ENCODE measurements at regions not wholly inside any gene's neighbourhood (a gene's known extent, or its start where the extent isn't known, plus 50 kb on each side); places are given as distances from the start of the nearest gene placed in this dataset.

GRCh38 chr4:124806403-124806802 is 93.9 kb upstream of the ANKRD50 start:
- H2AFZ ChIP-seq (ENCODE audit: low read depth, low read length) = no peak overlapping the region
- BruUV-seq (replicated peaks) = no TSS peak
- ChIA-PET POLR2A (no interaction called here), CTCF (ENCODE audit: low intra/inter-chr PET ratio) (no interaction called here)
- FAIRE-seq (no peak), DNase-seq (ENCODE audit: extremely low read depth in 1 of 4, low spot score in 3 of 4) (peak in 2 of 4 experiments; percentile 1 to 4), ATAC-seq (no peak)
- intact Hi-C loops (cut with micrococcal nuclease) (no loop called here), in situ Hi-C loops (cut with MboI) (no loop called here)
- H3K27ac ChIP-seq (ENCODE audit: extremely low read depth, low read depth, low read length) = no peak overlapping the region
- 0% methylated on average over 2 of the region's 2 CpGs for WGBS (ENCODE audit: insufficient coverage, low coverage, missing lambda C conversion rate)
- H4K20me1 ChIP-seq (replicated peaks; ENCODE audit: control insufficient read depth, insufficient read depth, low read length) = no peaks in the 10 kb centered on the region
- no peak overlapping the region for H3K4me3 ChIP-seq
- H3K4me1 ChIP-seq (replicated peaks in 1 of 2; ENCODE audit: control insufficient read depth in 2 of 2, insufficient read depth in 2 of 2, low read length in 2 of 2) = no peaks in the 10 kb centered on the region
- H3K4me2 ChIP-seq (ENCODE audit: insufficient read depth, low read length) = no peak overlapping the region
- no peak overlapping the region for H3K9ac ChIP-seq (ENCODE audit: insufficient read depth in 1 of 2, low read depth in 2 of 2, low read length in 2 of 2)
- H3K36me3 ChIP-seq (ENCODE audit: control insufficient read depth, insufficient read depth, low read length) = no peaks in the 10 kb centered on the region
- 0 out of 2 replicates have a peak, but pooled peaks cover 2% of the 10 kb centered on the region for H3K9me3 ChIP-seq (replicated peaks; ENCODE audit: control insufficient read depth, insufficient read depth, low read depth, low read length)
- H3K79me2 ChIP-seq (ENCODE audit: control insufficient read depth, insufficient read depth, low read length) = no peaks in the 10 kb centered on the region
- H3K9me1 ChIP-seq (ENCODE audit: control insufficient read depth, insufficient read depth, low read length) = no peaks in the 10 kb centered on the region
- no peaks in the 10 kb centered on the region for H3K27me3 ChIP-seq (ENCODE audit: control insufficient read depth in 2 of 2, insufficient read depth in 2 of 2, low read length in 2 of 2)
- TF ChIP-seq ATF3 (IDR thresholded peaks at IDR 0.05) (0 out of 2 replicates have a peak, but pooled peaks have one; percentile 35), ATF3 (CRISPR knock-in tag; conservative IDR thresholded peaks at IDR 0.05) (no peak), BRD9 (IDR thresholded peaks at IDR 0.05; ENCODE audit: low read depth, partially characterized antibody) (no peak), RBM39 (optimal IDR thresholded peaks at IDR 0.05; ENCODE audit: low read depth, low read length) (no peak), REST (IDR thresholded peaks at IDR 0.05; ENCODE audit: borderline replicate concordance) (no peak), REST (CRISPR knock-in tag; IDR thresholded peaks at IDR 0.05; ENCODE audit: low read depth) (no peak), ZNF197 (CRISPR knock-in tag; IDR thresholded peaks at IDR 0.05; ENCODE audit: low read depth) (no peak)
